Stimulated activated CD4-positive, alpha-beta T cell treated with anti-CD3 and anti-CD28 coated beads, TNF-alpha, amount 100 ng/mL, for 4 hours (primary cell): ENCODE measurements at regions not wholly inside any gene's neighbourhood (a gene's known extent, or its start where the extent isn't known, plus 50 kb on each side); places are given as distances from the start of the nearest gene placed in this dataset.

ENCODE experiments used
- DNase-seq, 3 experiments: peaks; one replicate each; pipeline ENCODE4 v3.0.0-alpha.2; 2020; ENCODE audit warnings: low read depth in 3 of 3

- DNase-seq = peak in 1 of 3 experiments; percentile 29
Measured at GRCh38 chr1:234845097-234845660, 235.2 kb upstream of the IRF2BP2 start.

GRCh38 chr1:234844479-234845031 lies 234.6 kb upstream of the IRF2BP2 start:
- DNase-seq = no peak

GRCh38 chr1:234843946-234844345 lies 234.0 kb upstream of the IRF2BP2 start:
- no peak for DNase-seq

GRCh38 chr1:234842726-234843641 lies 233.0 kb upstream of the IRF2BP2 start:
- DNase-seq = peak; percentile 52 to 58 (median 54)

GRCh38 chr1:234841710-234842231 lies 231.8 kb upstream of the IRF2BP2 start:
- no peak for DNase-seq

GRCh38 chr1:234841281-234841680 lies 231.3 kb upstream of the IRF2BP2 start:
- no peak for DNase-seq

- DNase-seq = no peak
Measured at GRCh38 chr1:234840843-234841242, 230.9 kb upstream of the IRF2BP2 start.

GRCh38 chr1:234840253-234840652 lies 230.3 kb upstream of the IRF2BP2 start:
- no peak for DNase-seq

GRCh38 chr1:234839663-234840062 lies 229.7 kb upstream of the IRF2BP2 start:
- DNase-seq = no peak

GRCh38 chr1:234838820-234839219 lies 228.8 kb upstream of the IRF2BP2 start:
- no peak for DNase-seq

GRCh38 chr1:234838182-234838581 lies 228.2 kb upstream of the IRF2BP2 start:
- no peak for DNase-seq

- no peak for DNase-seq
Measured at GRCh38 chr1:234837713-234838112, 227.7 kb upstream of the IRF2BP2 start.

GRCh38 chr1:234836776-234837357 lies 226.9 kb upstream of the IRF2BP2 start:
- no peak for DNase-seq

GRCh38 chr1:234836045-234836681 lies 226.2 kb upstream of the IRF2BP2 start:
- DNase-seq = no peak

GRCh38 chr1:234835239-234835638 lies 225.3 kb upstream of the IRF2BP2 start:
- no peak for DNase-seq

GRCh38 chr1:234833646-234834045 lies 223.7 kb upstream of the IRF2BP2 start:
- no peak for DNase-seq

GRCh38 chr1:234833118-234833517 lies 223.1 kb upstream of the IRF2BP2 start:
- DNase-seq = no peak

- DNase-seq = no peak
Measured at GRCh38 chr1:234827656-234828055, 217.7 kb upstream of the IRF2BP2 start.

- no peak for DNase-seq
Measured at GRCh38 chr1:234827181-234827580, 217.2 kb upstream of the IRF2BP2 start.

GRCh38 chr1:234826352-234826751 lies 216.4 kb upstream of the IRF2BP2 start:
- no peak for DNase-seq

GRCh38 chr1:234825498-234826165 lies 215.7 kb upstream of the IRF2BP2 start:
- no peak for DNase-seq
